Subcutaneous abdominal adipose tissue (tissue), 5 donors: ENCODE measurements at regions not wholly inside any gene's neighbourhood (a gene's known extent, or its start where the extent isn't known, plus 50 kb on each side); places are given as distances from the start of the nearest gene placed in this dataset.

Source experiments
- H3K27ac ChIP-seq: one replicate; pipeline ENCODE4 v1.7.0; 2013; ENCODE audit warnings: low read depth, mild to moderate bottlenecking, inconsistent platforms, low read length, moderate library complexity
- H3K27me3 ChIP-seq, 5 donors: one replicate each; pipeline ENCODE4 v1.7.0; 2013; ENCODE audit warnings: low read length in 5 of 5, inconsistent platforms in 1 of 5; ENCODE audit not compliant: control insufficient read depth in 5 of 5, insufficient read depth in 4 of 5
- H3K36me3 ChIP-seq, 5 donors: one replicate each; pipeline ENCODE4 v1.7.0; 2013; ENCODE audit warnings: low read length in 5 of 5; ENCODE audit not compliant: control insufficient read depth in 5 of 5, insufficient read depth in 5 of 5
- H3K4me1 ChIP-seq, 5 donors: one replicate each; pipeline ENCODE4 v1.7.0; 2013; ENCODE audit warnings: low read length in 5 of 5, mild to moderate bottlenecking in 3 of 5, moderate library complexity in 1 of 5; ENCODE audit not compliant: control insufficient read depth in 5 of 5, insufficient read depth in 5 of 5
- H3K4me3 ChIP-seq, 5 donors: one replicate each; pipeline ENCODE4 v1.7.0; 2013; ENCODE audit warnings: low read length in 5 of 5, low read depth in 1 of 5
- H3K9ac ChIP-seq, 5 donors: one replicate each; pipeline ENCODE4 v1.7.0; 2013; ENCODE audit warnings: low read length in 5 of 5, mild to moderate bottlenecking in 4 of 5, moderate library complexity in 3 of 5
- H3K9me3 ChIP-seq, 5 donors: one replicate each; pipeline ENCODE4 v1.7.0; 2013; ENCODE audit warnings: low read length in 5 of 5; ENCODE audit not compliant: control insufficient read depth in 5 of 5
- donor health status: healthy.
- donor health status: healthy.
- donor health status: healthy.
- donor health status: healthy.
- donor health status: healthy.

- H3K36me3 ChIP-seq, result no peaks in the 10 kb centered on the region
- no peak overlapping the region for H3K4me3 ChIP-seq
- no peaks in the 10 kb centered on the region for H3K4me1 ChIP-seq
- H3K27me3 ChIP-seq, result no peaks in the 10 kb centered on the region
- H3K9ac ChIP-seq, result no peak overlapping the region
- no peaks in the 10 kb centered on the region for H3K9me3 ChIP-seq
- H3K27ac ChIP-seq, result no peak overlapping the region
These were observed 350.8 kb downstream of the EPM2A start for GRCh38 chr6:145384503-145384902.

GRCh38 chr6:145396499-145396898, 338.8 kb downstream of the EPM2A start:
- H3K9ac ChIP-seq, result no peak overlapping the region
- H3K9me3 ChIP-seq, result no peaks in the 10 kb centered on the region
- H3K27me3 ChIP-seq, result no peaks in the 10 kb centered on the region
- H3K4me1 ChIP-seq, result no peaks in the 10 kb centered on the region
- no peaks in the 10 kb centered on the region for H3K36me3 ChIP-seq
- H3K27ac ChIP-seq, result no peak overlapping the region
- H3K4me3 ChIP-seq, result no peak overlapping the region

DNA sequence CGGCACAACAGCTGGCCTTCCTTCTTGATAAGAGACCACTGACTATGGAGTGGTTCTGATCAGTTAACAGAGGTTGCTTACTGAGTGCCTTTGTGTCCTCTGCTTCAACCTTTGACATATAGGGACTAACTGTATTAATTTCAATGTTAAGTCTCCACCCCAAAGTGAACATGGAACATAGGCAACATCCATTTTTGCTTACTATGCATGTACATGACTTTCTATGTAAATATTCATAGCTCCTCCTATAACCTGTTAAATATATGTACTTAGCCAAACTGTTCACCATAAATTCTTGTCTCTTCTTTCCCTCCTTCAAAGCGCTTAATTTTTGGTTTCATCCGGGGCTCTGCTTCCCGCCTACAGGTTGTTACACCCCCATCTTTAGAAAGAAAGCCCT, 334.8 kb downstream of the EPM2A start:
- H3K36me3 ChIP-seq, result no peaks in the 10 kb centered on the region
- H3K4me1 ChIP-seq, result no peaks in the 10 kb centered on the region
- no peaks in the 10 kb centered on the region for H3K9me3 ChIP-seq
- no peaks in the 10 kb centered on the region for H3K27me3 ChIP-seq
- no peak overlapping the region for H3K9ac ChIP-seq
- no peak overlapping the region for H3K4me3 ChIP-seq
- no peak overlapping the region for H3K27ac ChIP-seq

DNA sequence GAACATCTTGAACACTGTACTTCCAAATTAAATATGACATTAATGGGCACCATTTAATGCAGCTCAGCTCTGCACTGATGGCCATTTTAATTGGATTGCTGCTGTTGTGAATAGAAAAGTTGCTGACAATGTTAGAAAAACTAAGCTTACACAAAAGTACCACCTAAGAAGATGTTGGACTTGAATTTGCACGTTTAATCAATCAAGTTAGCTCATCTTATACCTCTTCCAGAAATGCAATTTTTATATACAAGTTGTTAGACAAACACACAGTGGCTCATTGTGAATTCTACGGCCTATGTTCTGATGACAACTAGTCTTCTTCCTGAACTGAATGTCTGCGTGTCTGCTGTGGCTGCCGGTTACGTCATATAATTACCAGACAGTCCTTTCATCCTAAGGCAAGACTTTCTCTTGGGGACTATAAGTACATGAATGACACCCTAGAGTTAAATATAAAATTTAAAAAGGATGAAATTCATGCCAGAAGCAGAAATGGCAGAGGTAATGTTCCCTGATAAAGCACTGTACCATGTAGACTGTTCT, 330.2 kb downstream of the EPM2A start:
- Histone ChIP-seq H3K27ac (no peak overlapping the region), H3K4me1 (no peaks in the 10 kb centered on the region), H3K27me3 (no peaks in the 10 kb centered on the region), H3K9ac (no peak overlapping the region), H3K36me3 (no peaks in the 10 kb centered on the region), H3K9me3 (no peaks in the 10 kb centered on the region), H3K4me3 (no peak overlapping the region)

DNA sequence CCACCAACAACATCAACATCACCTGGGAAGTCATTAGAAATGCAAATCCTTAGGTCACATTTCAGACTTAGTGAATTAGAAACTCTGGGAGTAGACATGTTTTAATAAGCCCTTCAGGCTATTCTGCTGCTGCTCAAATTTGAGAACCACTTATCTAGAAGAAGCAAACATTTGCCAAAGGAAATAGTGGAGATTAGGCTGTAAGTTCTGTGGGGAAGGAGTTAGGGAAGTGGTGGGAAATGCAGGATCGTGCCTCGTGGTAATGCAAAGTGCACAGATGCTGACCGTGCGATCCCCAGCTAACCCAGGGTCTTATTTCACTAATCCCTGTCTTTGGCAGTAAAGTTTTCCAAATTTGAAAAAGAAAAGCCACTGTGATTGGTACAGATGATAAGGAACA, 328.5 kb downstream of the EPM2A start:
- Histone ChIP-seq H3K27me3 (no peaks in the 10 kb centered on the region), H3K27ac (no peak overlapping the region), H3K9me3 (no peaks in the 10 kb centered on the region), H3K4me3 (no peak overlapping the region), H3K9ac (no peak overlapping the region), H3K36me3 (no peaks in the 10 kb centered on the region), H3K4me1 (no peaks in the 10 kb centered on the region)

DNA sequence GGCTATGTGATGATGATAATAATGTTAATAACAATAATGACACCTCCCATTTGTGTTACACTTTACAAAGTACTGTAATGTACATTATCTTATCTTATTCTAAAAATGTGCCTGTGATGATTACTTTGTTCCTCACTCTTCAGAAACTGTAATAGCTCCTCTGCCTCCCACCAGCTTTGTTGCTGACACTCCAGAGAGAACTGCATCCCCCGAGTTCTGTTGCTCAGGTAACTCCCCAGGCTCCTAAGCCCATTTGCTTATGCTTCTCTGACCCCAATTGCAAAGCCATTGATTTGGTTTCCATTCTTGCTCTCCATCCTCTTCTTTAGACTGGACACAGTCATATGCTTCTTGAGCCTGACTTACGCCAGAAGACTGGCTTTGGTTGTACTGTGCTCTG, 319.7 kb downstream of the EPM2A start:
- no peaks in the 10 kb centered on the region for H3K4me1 ChIP-seq
- no peak overlapping the region for H3K9ac ChIP-seq
- H3K27ac ChIP-seq, result no peak overlapping the region
- no peaks in the 10 kb centered on the region for H3K27me3 ChIP-seq
- no peak overlapping the region for H3K4me3 ChIP-seq
- no peaks in the 10 kb centered on the region for H3K9me3 ChIP-seq
- no peaks in the 10 kb centered on the region for H3K36me3 ChIP-seq

DNA sequence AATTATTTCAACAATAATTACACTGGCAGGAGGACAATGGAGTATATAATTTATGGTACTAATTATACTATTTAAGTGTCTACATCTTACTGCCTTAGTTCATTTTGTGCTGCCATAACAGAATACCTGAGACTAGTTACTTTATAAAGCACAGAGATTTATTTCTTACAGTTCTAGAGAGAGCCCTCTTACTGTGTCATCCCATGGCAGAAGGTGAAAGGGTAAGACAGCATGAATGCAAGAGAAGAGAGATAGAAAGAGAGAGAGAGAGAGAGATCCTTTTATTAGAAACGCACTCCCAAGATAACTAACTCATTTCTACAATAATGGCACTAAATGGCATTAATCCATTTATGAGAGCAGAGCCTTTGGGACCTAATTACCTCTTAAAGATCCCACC, 314.7 kb downstream of the EPM2A start:
- H3K4me1 ChIP-seq, result no peaks in the 10 kb centered on the region
- H3K27ac ChIP-seq, result no peak overlapping the region
- no peaks in the 10 kb centered on the region for H3K27me3 ChIP-seq
- H3K36me3 ChIP-seq, result no peaks in the 10 kb centered on the region
- no peak overlapping the region for H3K9ac ChIP-seq
- peaks cover 0 to 3% (median 0%) of the 10 kb centered on the region in 5 donors for H3K9me3 ChIP-seq
- H3K4me3 ChIP-seq, result no peak overlapping the region

DNA sequence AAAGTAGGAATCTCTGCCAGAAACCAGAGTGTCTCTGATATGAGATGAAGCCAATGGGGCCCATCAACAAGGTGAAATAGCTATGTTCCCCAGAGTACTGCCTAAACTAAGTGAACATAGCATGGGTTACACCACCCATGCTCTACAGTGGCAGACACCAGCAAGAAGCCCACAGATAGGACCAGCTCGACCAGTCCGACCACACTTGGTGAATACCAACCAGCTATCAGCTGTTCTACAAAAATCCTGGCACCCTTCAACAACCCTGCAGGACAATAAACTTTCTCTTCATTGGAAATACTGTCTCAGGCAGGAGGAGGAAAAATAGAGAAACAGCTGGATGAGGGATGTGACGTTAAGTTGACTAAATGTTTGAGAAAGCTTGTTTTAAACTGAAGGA, 311.4 kb downstream of the EPM2A start:
- Histone ChIP-seq H3K36me3 (no peaks in the 10 kb centered on the region), H3K27me3 (no peaks in the 10 kb centered on the region), H3K27ac (no peak overlapping the region), H3K9me3 (peaks cover 0 to 3% (median 0%) of the 10 kb centered on the region in 5 donors), H3K4me3 (no peak overlapping the region), H3K9ac (no peak overlapping the region), H3K4me1 (no peaks in the 10 kb centered on the region)

- Histone ChIP-seq H3K4me3 (no peak overlapping the region), H3K9ac (no peak overlapping the region), H3K36me3 (no peaks in the 10 kb centered on the region), H3K9me3 (no peaks in the 10 kb centered on the region), H3K27ac (no peak overlapping the region), H3K4me1 (no peaks in the 10 kb centered on the region), H3K27me3 (no peaks in the 10 kb centered on the region)
These were observed 308.1 kb downstream of the EPM2A start for GRCh38 chr6:145427232-145427631.

- Histone ChIP-seq H3K27ac (no peak overlapping the region), H3K36me3 (no peaks in the 10 kb centered on the region), H3K27me3 (no peaks in the 10 kb centered on the region), H3K9ac (no peak overlapping the region), H3K9me3 (no peaks in the 10 kb centered on the region), H3K4me3 (no peak overlapping the region), H3K4me1 (no peaks in the 10 kb centered on the region)
These were observed 306.6 kb downstream of the EPM2A start for GRCh38 chr6:145428706-145429105.

- Histone ChIP-seq H3K27ac (no peak overlapping the region), H3K36me3 (no peaks in the 10 kb centered on the region), H3K27me3 (no peaks in the 10 kb centered on the region), H3K9me3 (peaks cover 0 to 35% (median 24%) of the 10 kb centered on the region in 5 donors), H3K4me1 (no peaks in the 10 kb centered on the region), H3K9ac (no peak overlapping the region), H3K4me3 (peak overlapping the region in 1 of 5 donors; percentile 15)
These were observed 293.2 kb downstream of the EPM2A start for GRCh38 chr6:145442110-145442509.
